HEK293T (cell line): ENCODE measurements at regions not wholly inside any gene's neighbourhood (a gene's known extent, or its start where the extent isn't known, plus 50 kb on each side); places are given as distances from the start of the nearest gene placed in this dataset.

ENCODE experiments used
- BHLHE40 ChIP-seq: fragments of 450-650 bp; IDR thresholded peaks from 2 replicates; pipeline ENCODE4 v1.6.1; 2016; ENCODE audit warnings: mild to moderate bottlenecking, moderate library complexity, borderline replicate concordance
- CTBP1 ChIP-seq: fragments of 450-650 bp; IDR thresholded peaks from 2 replicates; pipeline ENCODE4 v1.6.1; 2016; ENCODE audit warnings: borderline replicate concordance
- ELF4 ChIP-seq: fragments of 450-650 bp; IDR thresholded peaks from 2 replicates; pipeline ENCODE4 v1.6.1; 2017; ENCODE audit warnings: antibody characterized with exemption
- FOXM1 ChIP-seq: fragments of 450-650 bp; IDR thresholded peaks from 2 replicates; pipeline ENCODE4 v1.6.1; 2017; ENCODE audit warnings: mild to moderate bottlenecking, borderline replicate concordance
- PKNOX1 ChIP-seq: fragments of 450-650 bp; IDR thresholded peaks from 2 replicates; pipeline ENCODE4 v1.6.1; 2016
- SUZ12 ChIP-seq: fragments of 450-650 bp; IDR thresholded peaks from 2 replicates; pipeline ENCODE4 v1.6.1; 2016; ENCODE audit warnings: mild to moderate bottlenecking

- TF ChIP-seq SUZ12 (no peak), PKNOX1 (no peak), ELF4 (no peak), BHLHE40 (no peak), FOXM1 (no peak), CTBP1 (no peak)
Measured at GRCh38 chr6:74041420-74041819, 345.4 kb downstream of the CD109 start.
